H1 (cell line): ENCODE measurements at regions not wholly inside any gene's neighbourhood (a gene's known extent, or its start where the extent isn't known, plus 50 kb on each side); places are given as distances from the start of the nearest gene placed in this dataset.

ENCODE experiments used
- BRCA1 ChIP-seq: IDR thresholded peaks from 2 replicates; pipeline ENCODE4 v1.6.1; 2012; ENCODE audit warnings: low read depth, low read length, improper control_type of control experiment
- CHD1 ChIP-seq: IDR thresholded peaks from 2 replicates; pipeline ENCODE4 v1.6.1; 2012; ENCODE audit warnings: low read depth, low read length, improper control_type of control experiment
- CHD2 ChIP-seq: IDR thresholded peaks from 2 replicates; pipeline ENCODE4 v1.6.1; 2012; ENCODE audit warnings: low read length, improper control_type of control experiment
- FOSL1 ChIP-seq: IDR thresholded peaks from 2 replicates; pipeline ENCODE4 v1.6.1; 2011; ENCODE audit warnings: mild to moderate bottlenecking, low read depth, low read length, moderate library complexity; ENCODE audit not compliant: insufficient read depth
- JUN ChIP-seq: IDR thresholded peaks from 2 replicates; pipeline ENCODE4 v1.6.1; 2011; ENCODE audit warnings: low read depth, mild to moderate bottlenecking, improper control_type of control experiment, low read length
- POLR2AphosphoS5 ChIP-seq: IDR thresholded peaks from 2 replicates; pipeline ENCODE4 v1.6.1; 2011; ENCODE audit warnings: low read depth, low read length
- RXRA ChIP-seq: IDR thresholded peaks from 2 replicates; pipeline ENCODE4 v1.6.1; 2011; ENCODE audit warnings: low read depth, mild to moderate bottlenecking, low read length, moderate library complexity; ENCODE audit not compliant: insufficient read depth
- SAP30 ChIP-seq: fragments of 300-600 bp; sonication (generic); IDR thresholded peaks from 2 replicates; pipeline ENCODE4 v1.7.1; 2012; ENCODE audit warnings: low read length, moderate library complexity, mild to moderate bottlenecking, inconsistent platforms; ENCODE audit not compliant: insufficient read depth, insufficient replicate concordance
- SP2 ChIP-seq: IDR thresholded peaks from 2 replicates; pipeline ENCODE4 v1.6.1; 2012; ENCODE audit warnings: mild to moderate bottlenecking, low read length, inconsistent platforms
- SUZ12 ChIP-seq: fragments of 200-600 bp; sonication (generic); IDR thresholded peaks from 2 replicates; pipeline ENCODE4 v1.6.1; 2012; ENCODE audit warnings: mild to moderate bottlenecking, inconsistent platforms, low read length, moderate library complexity, mixed read lengths
- TCF12 ChIP-seq: IDR thresholded peaks from 2 replicates; pipeline ENCODE4 v1.6.1; 2011; ENCODE audit warnings: low read depth, mild to moderate bottlenecking, low read length
- TEAD4 ChIP-seq: IDR thresholded peaks from 2 replicates; pipeline ENCODE4 v1.6.1; 2012; ENCODE audit warnings: low read depth, low read length, inconsistent platforms, mixed read lengths
- YY1 ChIP-seq: IDR thresholded peaks from 2 replicates; pipeline ENCODE4 v1.6.1; 2011; ENCODE audit warnings: low read depth, mild to moderate bottlenecking, low read length
- ZNF274 ChIP-seq: IDR thresholded peaks from 2 replicates; pipeline ENCODE4 v1.7.0; 2012; ENCODE audit warnings: low read length, borderline replicate concordance; ENCODE audit errors: extremely low read depth

DNA sequence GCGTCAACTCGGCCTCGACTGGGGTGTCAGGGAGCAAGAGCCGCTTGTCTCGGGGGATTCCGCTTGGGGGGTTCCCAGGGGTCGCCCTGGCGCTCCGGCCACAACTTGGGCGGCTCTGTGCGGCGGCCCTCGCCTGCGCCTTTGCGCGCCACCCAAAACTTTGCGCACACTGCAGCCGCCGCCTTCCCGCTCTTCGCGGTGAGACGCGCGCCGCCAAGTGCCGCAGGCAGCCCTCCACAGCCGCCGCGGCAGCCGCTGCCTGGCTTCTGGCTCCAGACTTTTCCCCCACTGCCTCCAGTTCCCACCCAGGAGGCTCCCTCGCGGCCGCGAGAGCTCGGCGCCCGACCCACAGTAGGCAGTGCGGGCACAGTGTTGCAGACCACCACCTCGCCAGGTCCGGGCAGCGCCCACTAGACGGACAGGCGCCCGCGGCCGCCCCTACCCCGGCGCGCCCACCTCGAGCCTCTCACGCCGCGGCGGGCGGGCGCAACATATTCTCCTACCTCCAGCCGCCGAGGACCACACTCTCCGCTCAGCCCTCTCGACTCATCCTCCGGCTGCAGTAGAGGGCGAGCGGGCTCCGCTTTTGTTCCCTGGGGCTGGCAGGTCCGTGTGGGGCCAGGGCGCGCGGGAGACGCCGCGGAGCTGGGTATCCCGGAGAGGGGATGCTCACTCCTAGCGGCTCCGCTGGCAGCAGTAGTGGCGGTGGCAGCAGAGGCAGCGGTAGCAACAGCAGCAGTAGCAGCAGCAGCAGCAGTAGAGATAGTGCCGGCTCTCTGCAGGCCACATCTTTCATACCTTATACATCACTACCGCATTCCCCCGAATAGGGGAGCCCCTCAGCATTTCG, 296.6 kb downstream of the OMA1 start (continued):
- TF ChIP-seq SP2 (no peak), BRCA1 (no peak), RXRA (no peak), CHD1 (no peak), YY1 (0 out of 2 replicates have a peak, but pooled peaks have one; percentile 14), FOSL1 (no peak), SUZ12 (peak; percentile 59; the same call in 1 of the 2 replicates), TEAD4 (peak; percentile 90; the same call in 1 of the 2 replicates), CHD2 (no peak), SAP30 (no peak), ZNF274 (no peak), POLR2AphosphoS5 (no peak), TCF12 (no peak), JUN (no peak)
